ENCODE measurements at regions not wholly inside any gene's neighbourhood (a gene's known extent, or its start where the extent isn't known, plus 50 kb on each side); places are given as distances from the start of the nearest gene placed in this dataset.

DNA sequence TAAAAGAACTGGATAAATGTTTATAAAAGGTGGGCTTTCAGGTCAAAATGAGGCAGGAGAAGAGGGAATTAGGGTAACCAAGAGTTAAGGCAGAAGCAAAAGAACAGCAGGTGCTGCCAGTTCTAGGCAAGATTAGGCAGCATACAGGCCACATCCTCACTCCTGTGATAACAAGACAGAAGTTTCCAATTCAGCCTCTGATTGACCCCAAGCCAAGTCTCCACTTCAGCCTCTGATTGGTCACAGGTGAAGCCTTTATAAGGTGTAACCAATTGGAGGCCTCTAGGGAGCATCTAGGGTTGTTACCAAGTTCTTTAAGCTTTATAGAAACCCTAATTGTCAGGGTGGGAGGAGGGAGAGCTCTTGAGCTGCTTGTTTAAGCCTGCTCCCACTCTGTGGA, 160.8 kb downstream of the MATN1 start:
- TF ChIP-seq ZNF121 (CRISPR knock-in tag; IDR thresholded peaks at IDR 0.05) (no peak), ZNF629 (CRISPR knock-in tag; conservative IDR thresholded peaks at IDR 0.05) (no peak), STAG1 (CRISPR knock-in tag; IDR thresholded peaks at IDR 0.05) (no peak), NFATC3 (CRISPR knock-in tag; IDR thresholded peaks at IDR 0.05) (no peak), JUN (CRISPR knock-in tag; IDR thresholded peaks at IDR 0.05) (no peak), MTA3 (CRISPR knock-in tag; IDR thresholded peaks at IDR 0.05) (no peak), CHD2 (IDR thresholded peaks at IDR 0.05; ENCODE audit: low read depth, low read length) (no peak), RAD51 (IDR thresholded peaks at IDR 0.05; ENCODE audit: borderline replicate concordance) (no peak), HCFC1 (IDR thresholded peaks at IDR 0.05; ENCODE audit: low read depth, low read length) (no peak), NFE2L2 (IDR thresholded peaks at IDR 0.05; ENCODE audit: low read length) (no peak), NR2F6 (IDR thresholded peaks at IDR 0.05) (no peak), NR2F6 (CRISPR knock-in tag; IDR thresholded peaks at IDR 0.05) (no peak), EZH2 (conservative IDR thresholded peaks at IDR 0.05; ENCODE audit: low read depth, low read length) (no peak)
- TF ChIP-seq, protein P1, sequence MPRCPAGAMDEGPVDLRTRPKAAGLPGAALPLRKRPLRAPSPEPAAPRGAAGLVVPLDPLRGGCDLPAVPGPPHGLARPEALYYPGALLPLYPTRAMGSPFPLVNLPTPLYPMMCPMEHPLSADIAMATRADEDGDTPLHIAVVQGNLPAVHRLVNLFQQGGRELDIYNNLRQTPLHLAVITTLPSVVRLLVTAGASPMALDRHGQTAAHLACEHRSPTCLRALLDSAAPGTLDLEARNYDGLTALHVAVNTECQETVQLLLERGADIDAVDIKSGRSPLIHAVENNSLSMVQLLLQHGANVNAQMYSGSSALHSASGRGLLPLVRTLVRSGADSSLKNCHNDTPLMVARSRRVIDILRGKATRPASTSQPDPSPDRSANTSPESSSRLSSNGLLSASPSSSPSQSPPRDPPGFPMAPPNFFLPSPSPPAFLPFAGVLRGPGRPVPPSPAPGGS (CRISPR knock-in tag; IDR thresholded peaks at IDR 0.05): no peak
- TF ChIP-seq, protein P2, sequence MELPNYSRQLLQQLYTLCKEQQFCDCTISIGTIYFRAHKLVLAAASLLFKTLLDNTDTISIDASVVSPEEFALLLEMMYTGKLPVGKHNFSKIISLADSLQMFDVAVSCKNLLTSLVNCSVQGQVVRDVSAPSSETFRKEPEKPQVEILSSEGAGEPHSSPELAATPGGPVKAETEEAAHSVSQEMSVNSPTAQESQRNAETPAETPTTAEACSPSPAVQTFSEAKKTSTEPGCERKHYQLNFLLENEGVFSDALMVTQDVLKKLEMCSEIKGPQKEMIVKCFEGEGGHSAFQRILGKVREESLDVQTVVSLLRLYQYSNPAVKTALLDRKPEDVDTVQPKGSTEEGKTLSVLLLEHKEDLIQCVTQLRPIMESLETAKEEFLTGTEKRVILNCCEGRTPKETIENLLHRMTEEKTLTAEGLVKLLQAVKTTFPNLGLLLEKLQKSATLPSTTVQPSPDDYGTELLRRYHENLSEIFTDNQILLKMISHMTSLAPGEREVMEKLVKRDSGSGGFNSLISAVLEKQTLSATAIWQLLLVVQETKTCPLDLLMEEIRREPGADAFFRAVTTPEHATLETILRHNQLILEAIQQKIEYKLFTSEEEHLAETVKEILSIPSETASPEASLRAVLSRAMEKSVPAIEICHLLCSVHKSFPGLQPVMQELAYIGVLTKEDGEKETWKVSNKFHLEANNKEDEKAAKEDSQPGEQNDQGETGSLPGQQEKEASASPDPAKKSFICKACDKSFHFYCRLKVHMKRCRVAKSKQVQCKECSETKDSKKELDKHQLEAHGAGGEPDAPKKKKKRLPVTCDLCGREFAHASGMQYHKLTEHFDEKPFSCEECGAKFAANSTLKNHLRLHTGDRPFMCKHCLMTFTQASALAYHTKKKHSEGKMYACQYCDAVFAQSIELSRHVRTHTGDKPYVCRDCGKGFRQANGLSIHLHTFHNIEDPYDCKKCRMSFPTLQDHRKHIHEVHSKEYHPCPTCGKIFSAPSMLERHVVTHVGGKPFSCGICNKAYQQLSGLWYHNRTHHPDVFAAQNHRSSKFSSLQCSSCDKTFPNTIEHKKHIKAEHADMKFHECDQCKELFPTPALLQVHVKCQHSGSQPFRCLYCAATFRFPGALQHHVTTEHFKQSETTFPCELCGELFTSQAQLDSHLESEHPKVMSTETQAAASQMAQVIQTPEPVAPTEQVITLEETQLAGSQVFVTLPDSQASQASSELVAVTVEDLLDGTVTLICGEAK (IDR thresholded peaks at IDR 0.05): no peak
- TF ChIP-seq, protein P2 (CRISPR knock-in tag; IDR thresholded peaks at IDR 0.05): no peak
